Activated T-cell treated with anti-CD3 and anti-CD28 coated beads for 48 hours (primary cell): ENCODE measurements at regions not wholly inside any gene's neighbourhood (a gene's known extent, or its start where the extent isn't known, plus 50 kb on each side); places are given as distances from the start of the nearest gene placed in this dataset.
A peak's percentile ranks its signal among the peaks of the same experiment; 100 is the strongest.

Source experiments
- DNase-seq: peaks from one replicate; pipeline ENCODE4 v3.0.0-alpha.2; 2020; ENCODE audit warnings: low read depth

DNA sequence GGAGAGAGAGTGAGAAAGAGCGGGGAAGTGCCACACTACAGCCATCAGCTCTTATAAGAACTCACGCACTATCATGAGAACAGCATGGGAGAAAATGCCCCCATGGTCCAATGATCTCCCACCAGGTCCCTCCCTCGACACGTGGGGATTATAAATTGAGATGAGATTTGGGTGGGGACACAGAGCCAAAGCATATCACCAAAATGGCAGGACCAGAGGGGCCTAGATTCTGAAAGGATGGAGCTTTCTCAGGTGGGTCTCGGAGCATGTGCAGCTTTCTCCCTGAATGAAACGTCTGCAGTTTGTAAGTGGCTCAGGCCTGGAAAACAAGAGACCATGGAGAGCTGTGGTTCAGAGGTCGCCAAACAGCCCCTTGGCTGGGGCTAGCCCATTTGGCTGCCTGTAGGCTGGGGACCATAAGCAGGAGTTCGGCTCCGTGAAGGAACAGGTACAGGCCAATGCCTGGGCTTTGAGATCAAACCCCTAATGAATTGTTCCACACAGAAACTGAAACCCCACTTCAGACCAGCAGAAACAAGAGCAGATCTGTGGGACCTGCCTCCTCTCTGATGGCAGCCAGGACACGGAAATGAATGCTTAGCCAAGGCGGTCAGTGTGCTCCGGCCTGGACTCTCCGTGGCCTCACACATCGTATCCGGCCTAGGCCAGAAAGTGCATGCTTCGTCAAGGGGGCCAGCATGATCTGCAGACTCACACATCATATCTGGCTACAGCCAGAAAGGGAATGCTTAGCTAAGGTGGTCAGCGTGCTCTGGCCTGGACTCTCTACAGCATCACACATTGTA, 111.2 kb upstream of the TMEM18 start:
- DNase-seq: no peak

DNA sequence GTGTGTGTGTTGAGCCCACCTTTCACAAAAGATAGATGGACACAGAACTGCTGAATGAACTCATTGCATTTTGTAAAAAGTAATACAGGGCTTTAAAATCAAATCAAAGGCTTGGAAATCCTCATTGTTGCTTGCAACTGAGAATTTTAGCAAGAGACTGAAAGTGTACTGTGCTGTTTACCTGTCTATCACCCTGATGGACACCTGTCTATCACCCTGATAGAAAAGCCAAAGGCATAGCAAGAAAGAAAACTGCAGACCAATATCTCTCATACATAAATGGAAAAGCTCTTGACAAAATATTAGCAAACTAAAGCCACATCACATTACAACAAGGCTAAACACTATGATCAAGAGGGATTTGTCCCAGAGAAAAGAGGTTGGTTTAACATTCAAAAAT, 107.5 kb upstream of the TMEM18 start:
- no peak for DNase-seq

DNA sequence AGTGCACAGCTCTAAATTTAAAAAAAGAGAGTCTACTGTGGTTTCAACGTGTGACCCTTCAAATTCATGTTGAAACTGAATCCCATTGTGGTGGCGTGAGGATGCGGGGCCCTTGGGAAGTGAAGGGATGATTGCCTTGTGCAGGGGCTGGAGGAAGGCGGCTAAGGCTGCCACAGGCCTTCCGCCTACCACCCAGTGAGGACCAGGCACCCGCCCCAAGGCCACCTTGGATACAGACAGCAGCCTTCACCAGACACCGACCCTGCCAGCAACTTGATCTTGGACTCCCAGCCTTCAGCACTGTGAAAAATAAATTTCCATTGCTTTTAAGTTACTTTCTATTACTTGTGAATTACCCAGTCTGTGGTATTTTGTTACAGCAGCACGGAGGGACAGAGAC, 103.4 kb upstream of the TMEM18 start:
- no peak for DNase-seq

DNA sequence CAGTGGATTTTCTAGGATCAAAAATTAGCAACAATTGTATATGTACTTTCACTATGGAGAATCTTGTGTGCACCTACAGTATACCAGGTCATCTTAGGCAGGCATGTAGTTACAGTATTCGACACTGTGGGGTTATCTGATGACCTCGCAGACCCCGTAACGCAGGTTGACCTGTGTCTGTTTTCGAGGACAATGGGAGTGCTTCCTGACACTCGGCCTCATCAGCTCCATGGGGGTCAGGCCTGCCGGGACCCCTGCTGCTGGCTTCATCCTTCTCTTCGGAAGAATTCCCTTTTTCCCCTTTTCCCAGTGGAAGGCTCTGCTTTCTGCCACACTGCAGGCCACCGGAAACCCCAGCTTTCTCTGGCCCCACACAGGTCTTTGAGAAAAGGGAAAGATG, 102.8 kb upstream of the TMEM18 start:
- no peak for DNase-seq

DNA sequence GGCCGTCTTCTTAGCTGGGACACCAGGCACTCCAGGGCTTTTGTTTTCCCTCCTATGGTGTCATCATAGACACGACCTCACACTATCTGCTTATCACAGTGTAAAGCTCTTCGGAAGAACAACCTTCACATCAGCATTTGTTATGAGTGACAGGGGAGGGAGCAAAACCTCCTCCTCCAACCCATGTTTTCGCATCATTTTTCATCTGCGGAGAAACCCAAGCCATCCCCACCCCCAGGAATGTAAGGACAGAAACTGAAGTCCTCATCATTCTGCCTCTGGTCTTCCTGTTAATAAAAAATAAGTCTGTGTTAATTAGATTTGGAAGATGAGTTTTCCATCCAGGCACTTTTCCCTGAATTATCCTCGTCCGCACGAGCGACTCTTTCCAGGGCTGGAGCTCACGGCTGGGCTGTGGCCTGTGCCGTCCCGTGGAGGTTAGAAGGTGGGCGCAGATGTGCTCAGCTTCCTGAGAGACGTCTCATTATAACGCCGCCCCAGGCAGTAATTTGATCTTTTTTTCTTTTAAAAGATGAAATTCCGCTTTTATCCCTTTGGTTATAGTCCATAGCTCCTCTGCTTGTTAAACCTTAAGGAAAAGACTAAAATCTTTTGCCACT, 101.6 kb upstream of the TMEM18 start:
- no peak for DNase-seq

DNA sequence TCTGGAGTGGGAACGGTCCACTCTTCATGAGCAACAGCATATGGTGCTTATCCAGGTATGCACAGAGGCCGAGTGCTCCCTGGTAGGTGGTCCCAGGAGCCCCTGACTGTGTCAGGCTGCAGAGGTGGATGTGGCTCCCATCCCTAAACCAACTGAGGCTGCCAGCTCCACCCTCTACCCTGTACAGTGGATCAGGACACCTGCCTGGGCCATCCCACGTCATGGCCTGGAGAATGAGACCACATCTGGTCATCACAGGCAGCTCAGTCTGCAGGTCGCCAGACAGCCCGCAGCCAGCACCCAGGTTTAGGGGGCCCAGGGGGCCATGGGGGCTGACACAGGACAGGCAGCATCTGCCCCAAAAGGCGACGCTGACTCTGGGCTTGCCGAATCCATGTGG, 100.3 kb upstream of the TMEM18 start:
- DNase-seq: no peak

DNA sequence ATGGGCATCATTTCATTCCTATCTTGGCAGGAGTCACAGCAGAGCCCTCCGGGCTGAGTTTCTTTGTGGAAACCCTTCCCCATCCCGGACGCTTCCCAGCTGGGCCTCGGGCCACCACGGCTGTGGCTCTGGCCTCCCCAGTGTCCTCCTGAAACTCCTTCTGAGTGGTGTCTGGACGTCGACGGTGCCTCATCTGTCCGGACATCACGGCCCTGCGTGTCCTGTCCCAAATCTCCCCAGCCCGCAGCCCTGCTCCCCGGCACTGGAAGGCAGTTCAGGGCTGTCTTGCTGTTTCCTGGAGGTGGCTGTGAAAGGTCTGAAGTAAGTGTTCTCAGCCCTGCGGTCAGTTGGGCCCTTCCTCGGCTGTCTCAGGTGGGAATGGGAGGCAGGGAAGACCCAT, 99.8 kb upstream of the TMEM18 start:
- DNase-seq: no peak

DNA sequence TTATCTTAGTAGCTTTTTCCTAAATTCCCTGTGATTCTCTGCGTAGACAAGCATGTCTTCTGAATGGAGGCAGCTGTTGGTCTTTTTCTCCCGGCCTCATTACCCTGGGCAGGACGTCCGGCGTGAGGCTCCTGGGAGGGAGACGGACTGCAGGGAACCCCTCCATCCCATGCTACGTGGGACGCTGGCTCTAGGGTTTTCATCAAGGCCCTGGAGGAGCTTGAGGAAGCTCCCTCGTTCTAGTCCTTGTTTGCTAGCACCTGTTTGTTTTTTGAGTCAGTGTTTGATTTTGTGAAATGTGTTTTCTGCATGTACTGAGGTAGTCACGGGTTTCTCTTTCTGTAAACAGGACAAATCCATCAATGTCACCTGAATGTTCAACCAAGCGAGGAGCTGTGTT, 99.3 kb upstream of the TMEM18 start:
- DNase-seq: no peak

DNA sequence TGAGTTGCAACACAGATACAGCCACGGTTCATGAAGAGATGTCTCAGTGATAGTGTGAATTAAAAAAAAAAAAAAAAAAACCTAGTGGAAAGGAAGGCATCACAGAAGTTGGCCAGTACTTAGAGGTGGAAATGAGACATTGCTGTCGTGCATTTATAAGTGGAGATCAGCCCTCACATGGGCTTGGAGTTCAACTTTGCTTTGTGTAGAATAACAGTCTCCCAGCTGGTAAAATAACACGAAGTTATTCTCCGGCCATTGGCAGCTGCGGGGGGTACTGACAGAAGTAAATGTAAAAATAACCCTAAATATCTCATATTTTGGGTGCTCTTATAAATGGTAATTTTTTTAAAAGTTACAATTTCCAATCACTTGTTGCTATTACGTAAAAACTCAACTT, 98.8 kb upstream of the TMEM18 start:
- no peak for DNase-seq

DNA sequence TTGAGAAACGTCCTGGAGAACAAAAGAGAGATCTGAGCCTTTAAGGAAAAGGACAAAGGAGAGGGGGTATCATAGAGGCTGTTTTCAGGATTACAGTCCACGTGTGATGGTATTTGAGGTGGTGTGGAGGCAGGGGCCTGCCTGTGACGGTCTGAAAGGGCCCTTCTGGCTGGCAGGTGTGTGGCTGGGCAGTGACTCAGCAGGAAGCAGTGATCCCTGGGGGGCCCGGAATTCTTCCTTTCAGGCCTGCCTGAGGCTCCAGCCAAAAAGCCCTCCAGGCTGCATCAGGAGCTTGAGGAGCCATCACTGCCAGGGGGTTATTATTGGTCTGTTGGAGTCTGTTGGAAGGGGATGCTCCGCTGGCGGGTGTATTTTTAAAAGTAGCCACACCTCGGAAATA, 97.2 kb upstream of the TMEM18 start:
- DNase-seq: no peak

DNA sequence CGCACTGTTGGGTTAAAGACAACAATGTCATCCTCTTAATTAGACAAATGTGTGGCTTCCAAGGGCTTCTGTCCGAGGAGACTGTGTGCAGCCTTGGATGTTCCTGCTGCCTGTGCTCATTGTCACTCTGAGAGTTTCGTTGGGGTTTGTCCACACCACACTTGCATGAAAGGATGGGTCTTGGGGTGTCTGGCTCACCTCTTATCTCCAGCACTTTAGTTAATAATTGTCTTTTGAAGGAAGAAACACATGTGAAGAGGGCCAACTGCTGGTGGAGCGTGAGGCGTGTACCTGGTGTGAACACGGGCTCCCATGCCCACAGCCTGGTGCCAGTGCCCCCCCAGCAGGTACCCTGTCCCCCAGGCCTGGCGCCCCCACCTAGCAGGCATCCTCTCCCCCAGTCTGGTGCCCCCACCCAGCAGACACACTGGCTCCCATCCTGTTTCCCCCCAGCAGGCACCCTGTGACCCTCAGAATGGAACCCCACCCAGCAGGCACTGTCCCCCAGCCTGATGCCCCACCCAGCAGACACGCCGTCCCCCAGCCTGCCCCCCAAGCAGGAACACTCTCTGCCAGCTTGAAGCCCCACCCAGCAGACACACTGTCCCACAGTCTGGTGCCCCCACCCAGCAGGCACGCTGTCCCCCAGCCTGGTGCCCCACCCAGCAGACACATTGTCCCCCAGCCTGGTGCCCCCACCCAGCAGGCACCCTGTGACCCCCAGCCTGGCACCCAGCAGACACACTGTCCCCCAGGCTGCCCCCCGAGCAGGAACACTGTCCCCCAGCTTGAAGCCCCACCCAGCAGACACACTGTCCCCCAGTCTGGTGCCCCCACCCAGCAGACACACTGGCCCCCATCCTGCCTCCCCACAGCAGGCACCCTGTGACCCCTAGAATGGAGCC, 96.3 kb upstream of the TMEM18 start:
- DNase-seq: no peak

DNA sequence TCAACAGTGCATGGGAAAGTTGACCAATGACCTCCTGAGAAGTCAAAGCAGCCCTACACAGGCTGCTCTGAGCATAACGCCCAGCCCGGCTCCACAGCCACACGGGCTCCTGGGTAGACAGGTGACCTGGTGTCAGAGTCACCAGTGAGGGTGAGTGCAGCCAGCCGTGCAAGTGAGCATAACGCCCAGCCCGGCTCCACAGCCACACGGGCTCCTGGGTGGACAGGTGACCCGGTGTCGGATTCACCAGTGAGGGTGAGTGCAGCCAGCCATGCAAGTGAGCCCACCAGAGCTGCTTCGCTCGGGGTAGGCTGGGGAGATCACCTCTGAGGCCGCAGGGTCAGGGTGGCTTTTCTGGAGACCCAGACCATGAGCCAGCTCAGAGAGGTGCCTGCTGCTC, 94.3 kb upstream of the TMEM18 start:
- no peak for DNase-seq

DNA sequence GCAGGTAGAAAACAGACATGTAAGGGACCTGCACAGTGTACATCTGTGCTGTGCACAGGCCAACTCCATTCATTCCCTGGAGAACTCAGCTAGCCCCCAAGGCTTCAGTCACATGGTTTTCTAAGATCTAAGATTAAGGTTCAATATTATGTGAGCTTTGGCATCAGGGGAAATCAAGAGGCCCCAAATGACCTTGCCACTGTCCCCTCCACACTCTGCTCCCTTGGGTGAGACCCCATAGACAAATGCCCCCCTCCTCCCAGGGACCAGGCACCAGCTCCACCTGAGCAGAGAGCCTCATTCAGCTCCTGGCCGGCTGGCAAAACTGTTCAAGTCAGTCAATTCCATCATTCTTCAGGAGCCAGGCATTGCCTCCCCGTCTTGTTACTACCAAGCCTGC, 93.6 kb upstream of the TMEM18 start:
- no peak for DNase-seq

DNA sequence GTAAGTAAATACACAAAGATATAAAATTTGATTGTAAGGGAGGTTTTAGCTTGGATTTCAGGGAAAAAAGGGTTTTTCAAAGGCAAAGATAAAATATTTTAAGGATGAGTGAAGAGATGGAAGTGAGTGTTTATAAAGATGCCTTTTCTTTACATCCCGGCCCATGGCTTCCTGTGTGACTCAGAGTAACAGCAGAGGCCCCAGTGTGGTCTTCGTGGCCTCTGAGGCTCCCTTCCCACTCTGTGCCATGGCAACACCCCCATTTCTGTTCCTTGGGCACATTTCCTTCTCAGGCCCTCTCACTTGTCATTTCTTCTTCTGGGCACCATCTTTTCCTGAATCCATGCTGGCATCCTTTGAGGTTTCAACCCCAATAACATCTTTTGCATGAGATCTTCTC, 92.6 kb upstream of the TMEM18 start:
- DNase-seq: no peak

DNA sequence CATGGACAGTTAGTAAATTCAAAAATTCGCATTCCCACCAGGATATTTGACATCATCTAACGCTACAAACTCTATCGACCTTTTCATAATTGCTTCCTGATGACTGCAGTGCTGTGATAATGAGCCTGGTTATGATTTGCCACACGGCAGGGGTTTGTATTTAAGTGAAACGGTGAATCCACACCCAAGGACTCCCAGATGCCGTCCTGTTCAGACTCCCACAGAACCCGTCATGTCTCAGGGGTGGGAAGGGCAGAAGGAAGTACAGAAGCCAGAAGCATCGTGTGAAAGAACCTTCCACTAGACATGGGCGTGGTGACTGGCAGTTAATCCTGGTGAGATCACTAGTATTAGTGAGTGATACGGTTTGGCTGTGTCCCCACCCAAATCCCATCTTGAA, 91.2 kb upstream of the TMEM18 start:
- no peak for DNase-seq

DNA sequence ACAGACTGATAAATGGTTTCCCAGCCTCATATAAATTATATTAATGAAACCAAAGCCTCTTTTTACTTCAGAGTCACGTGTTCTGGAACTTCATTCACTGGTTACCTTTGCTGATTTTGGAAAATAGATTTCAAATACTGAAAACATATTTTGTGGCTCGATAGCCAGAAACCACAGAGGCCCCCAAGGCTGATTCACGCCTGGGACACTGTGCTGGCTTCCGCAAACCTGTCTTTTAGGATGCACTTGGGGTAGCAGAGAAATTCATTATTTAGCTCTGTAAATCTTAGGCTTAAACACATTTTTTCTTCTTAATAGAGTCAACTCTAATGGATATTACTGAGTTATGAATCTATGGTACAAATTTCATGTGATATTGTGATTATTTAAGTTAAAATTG, 90.7 kb upstream of the TMEM18 start:
- DNase-seq: no peak

DNA sequence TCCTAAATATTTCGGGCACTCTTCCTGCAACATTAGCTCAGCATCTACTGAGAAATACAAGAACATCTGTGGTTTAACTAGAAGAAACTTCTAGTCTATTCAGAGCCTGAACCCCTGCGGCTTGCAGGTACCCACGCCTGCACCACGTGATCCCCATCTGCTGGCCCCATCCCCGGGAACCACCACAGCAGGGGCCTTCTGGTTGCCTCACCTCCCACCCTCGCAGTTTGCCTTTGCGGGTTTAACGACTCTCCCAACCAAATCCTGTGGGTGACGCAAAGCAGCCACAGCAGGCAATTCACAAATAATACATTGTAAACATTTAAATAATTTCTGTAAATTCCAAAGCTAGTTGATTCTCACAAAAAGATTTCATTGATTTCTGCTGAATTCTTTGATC, 90.2 kb upstream of the TMEM18 start:
- peak; percentile 4 for DNase-seq

DNA sequence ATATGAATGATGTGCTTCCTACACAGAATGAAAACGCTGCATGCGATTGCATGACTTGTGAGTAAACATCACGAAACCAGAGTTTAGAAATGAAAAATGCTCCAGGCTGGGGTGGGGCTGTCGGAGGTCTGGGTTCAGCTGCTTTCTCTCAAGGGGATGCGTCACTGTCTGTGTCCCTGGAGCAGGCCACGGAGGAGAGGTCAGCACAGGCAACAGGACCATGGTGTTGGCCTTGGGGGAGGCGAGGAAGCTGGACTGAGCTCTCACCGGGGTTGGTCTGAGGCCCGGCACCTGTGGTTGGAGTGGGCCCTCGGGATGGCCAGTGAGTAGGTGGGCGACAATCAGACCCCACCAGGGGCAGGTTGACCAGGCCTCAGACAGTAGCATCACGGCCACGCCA, 89.0 kb upstream of the TMEM18 start:
- DNase-seq: no peak

DNA sequence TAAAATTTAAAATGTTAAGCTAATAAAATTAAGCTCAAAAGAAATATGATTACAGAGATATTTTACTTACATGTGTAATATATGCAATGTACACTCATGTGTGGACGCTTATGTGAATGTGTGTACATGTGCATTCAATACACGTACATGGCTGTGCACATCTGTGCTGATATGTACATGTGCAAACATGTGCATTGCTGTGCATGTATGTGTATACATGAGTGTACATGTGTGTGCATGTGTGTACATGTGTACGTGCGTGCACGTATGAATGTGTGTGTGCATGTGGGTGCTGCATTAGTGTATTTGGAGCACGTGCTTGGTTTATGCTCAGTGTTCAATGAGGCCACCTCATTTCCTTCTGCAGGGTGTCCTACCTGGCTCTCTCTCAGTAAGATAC, 88.2 kb upstream of the TMEM18 start:
- no peak for DNase-seq

DNA sequence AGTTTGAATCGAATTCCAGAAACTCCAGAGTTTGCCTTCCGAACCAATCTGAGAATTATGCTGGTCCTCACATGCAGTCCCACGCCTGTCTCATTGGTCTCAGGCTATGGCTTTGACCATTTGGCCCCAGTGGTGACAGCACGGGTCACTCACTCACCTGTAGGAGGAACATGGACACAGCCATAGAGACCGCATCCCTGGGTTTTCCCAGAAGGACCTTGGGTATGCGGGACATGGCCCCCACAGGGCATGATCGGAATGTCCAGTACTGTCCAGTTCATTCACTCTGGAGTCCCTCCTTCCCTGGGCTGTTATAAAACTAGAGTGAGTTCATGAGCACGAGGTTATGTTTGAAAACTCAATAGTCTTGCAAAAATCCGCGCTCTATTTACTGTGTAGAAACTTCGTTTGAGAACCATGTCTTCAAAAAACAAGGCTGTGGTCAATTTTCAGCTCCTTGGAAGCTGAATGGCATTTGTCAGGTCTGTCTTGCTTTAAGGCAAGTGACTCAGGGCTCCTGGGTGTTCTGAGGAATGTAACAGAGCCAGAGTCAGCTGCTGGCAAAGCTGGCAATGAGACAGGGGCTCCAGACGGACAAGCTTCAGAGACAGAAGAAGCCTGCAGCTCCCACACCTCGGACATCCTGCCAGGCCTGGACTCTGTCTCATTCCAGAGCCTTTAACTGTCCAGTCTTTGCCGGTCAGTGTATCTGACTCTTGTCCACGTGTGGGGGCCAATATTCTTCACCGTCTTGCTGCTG, 86.7 kb upstream of the TMEM18 start:
- DNase-seq: no peak

DNA sequence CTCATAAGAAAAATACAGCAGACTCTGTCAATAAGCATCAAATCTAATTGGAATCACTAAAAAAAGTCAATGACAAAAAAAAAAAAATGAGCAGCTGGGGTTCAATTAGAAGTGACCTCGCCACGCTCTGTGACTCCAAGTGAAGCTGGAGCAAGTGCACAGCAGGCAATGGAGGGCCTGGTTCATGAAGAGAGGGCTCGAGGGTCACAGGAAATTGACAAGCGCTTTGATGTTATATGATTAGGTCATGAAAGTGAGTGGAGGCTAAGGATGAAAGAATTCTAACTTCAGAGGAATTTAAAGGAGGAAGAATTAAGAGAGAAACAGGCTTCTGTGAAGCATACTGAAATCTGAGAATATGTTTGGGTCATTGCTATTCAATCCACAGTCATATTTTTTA, 85.4 kb upstream of the TMEM18 start:
- no peak for DNase-seq

DNA sequence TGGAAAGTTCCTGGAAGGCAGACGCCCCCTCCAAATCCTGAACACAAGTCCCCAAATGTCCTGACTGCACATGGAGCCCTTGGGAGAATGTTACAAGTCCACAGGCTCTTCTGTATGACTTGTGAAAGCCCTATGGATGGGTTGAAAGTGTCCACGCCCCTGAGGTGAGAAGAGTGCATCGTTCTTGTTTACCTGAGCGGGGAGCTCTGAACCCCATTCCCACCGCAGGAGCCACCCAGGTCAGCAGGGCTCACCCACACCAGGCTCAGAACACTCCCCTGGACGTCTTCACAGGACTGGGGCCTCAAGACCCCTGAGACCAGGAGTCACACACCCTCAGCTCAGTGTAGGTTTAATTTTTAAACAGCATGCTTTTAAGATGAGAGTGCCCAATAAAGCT, 84.2 kb upstream of the TMEM18 start:
- no peak for DNase-seq
